Endothelial cell of umbilical vein (primary cell): ENCODE measurements at regions not wholly inside any gene's neighbourhood (a gene's known extent, or its start where the extent isn't known, plus 50 kb on each side); places are given as distances from the start of the nearest gene placed in this dataset.

Experiments used
- BruUV-seq: library from RNA; stranded (reverse); fragments of 400-500 nt; replicated peaks from 2 replicates; lab custom pipeline; 2021; lab: Mats Ljungman, UMichigan
- CTCF ChIA-PET: fragments of 300-600, 350-600 bp; sonication (Branson Sonifier 250); formaldehyde crosslinking; loops from one replicate; lab custom pipeline; 2021; ENCODE audit warnings: antibody characterized with exemption, inconsistent platforms; lab: Charles Lee
- POLR2A ChIA-PET: fragments of 300-600, 350-600 bp; sonication (Branson Sonifier 250); formaldehyde crosslinking; loops from one replicate; lab custom pipeline; 2021; ENCODE audit warnings: antibody characterized with exemption, inconsistent platforms; lab: Charles Lee
- DNase-seq: peaks from one replicate; pipeline ENCODE4 v3.0.0-alpha.2; 2011; ENCODE audit warnings: low read depth, low spot score
- FAIRE-seq: peaks from 2 replicates; lab custom pipeline; 2011; peaks lifted over from hg19 to GRCh38; lab: Jason Lieb, UNC
- H2AFZ ChIP-seq: 2 replicates; pipeline ENCODE4 v1.6.0; 2012; ENCODE audit warnings: low read depth, low read length, control low read depth, inconsistent platforms
- H3K27ac ChIP-seq: 2 replicates; pipeline ENCODE4 v1.5.1; 2011; ENCODE audit warnings: low read depth, mild to moderate bottlenecking, control low read depth, low read length, moderate library complexity; ENCODE audit not compliant: insufficient read depth
- H3K27me3 ChIP-seq, 2 experiments: 2 replicates each; pipeline versions ENCODE4 v1.6.0 to v1.6.1; 2011; ENCODE audit warnings: low read length in 2 of 2, mixed read lengths in 1 of 2; ENCODE audit not compliant: control insufficient read depth in 2 of 2, insufficient read depth in 2 of 2
- H3K36me3 ChIP-seq, 2 experiments: 2 replicates in 1 of 2; 3 replicates in 1 of 2; pipeline ENCODE4 v1.5.1; 2011; ENCODE audit warnings: low read length in 2 of 2, mild to moderate bottlenecking in 1 of 2, moderate library complexity in 1 of 2; ENCODE audit not compliant: control insufficient read depth in 2 of 2, insufficient read depth in 2 of 2; ENCODE audit errors: extremely low read depth in 1 of 2
- H3K4me1 ChIP-seq: 3 replicates; pipeline ENCODE4 v1.5.1; 2011; ENCODE audit warnings: mild to moderate bottlenecking, low read length; ENCODE audit not compliant: control insufficient read depth, insufficient read depth; ENCODE audit errors: extremely low read depth
- H3K4me2 ChIP-seq: 2 replicates; pipeline ENCODE4 v1.6.1; 2011; ENCODE audit warnings: low read length, control low read depth, mixed read lengths; ENCODE audit not compliant: insufficient read depth
- H3K4me3 ChIP-seq, 3 experiments: fragments of 200-600 bp in 1 of 3; sonication (generic), shearing (Covaris generic) in 1 of 3; replicated peaks in 1 of 3; 2 replicates each; pipeline ENCODE4 v1.5.1; 2011 to 2016; ENCODE audit warnings: control low read depth in 3 of 3, low read length in 3 of 3, mild to moderate bottlenecking in 2 of 3, inconsistent platforms in 1 of 3, low read depth in 1 of 3, moderate library complexity in 1 of 3; ENCODE audit not compliant: insufficient read depth in 1 of 3
- H3K79me2 ChIP-seq: 2 replicates; pipeline ENCODE4 v1.6.0; 2012; ENCODE audit warnings: low read length, inconsistent platforms; ENCODE audit not compliant: control insufficient read depth, insufficient read depth
- H3K9ac ChIP-seq: replicated peaks from 2 replicates; pipeline ENCODE3; 2011; ENCODE audit warnings: low read length, control low read depth; ENCODE audit not compliant: insufficient read depth; ENCODE audit errors: extremely low read depth
- H3K9me1 ChIP-seq: replicated peaks from 3 replicates; pipeline ENCODE4 v1.6.0; 2011; ENCODE audit warnings: mild to moderate bottlenecking, low read length; ENCODE audit not compliant: control insufficient read depth, insufficient read depth; ENCODE audit errors: extremely low read depth
- H3K9me3 ChIP-seq: replicated peaks from 2 replicates; pipeline ENCODE4 v1.5.1; 2012; ENCODE audit warnings: low read length, inconsistent platforms; ENCODE audit not compliant: control insufficient read depth, insufficient read depth
- H4K20me1 ChIP-seq: replicated peaks from 2 replicates; pipeline ENCODE3; 2011; ENCODE audit warnings: mild to moderate bottlenecking, low read length; ENCODE audit not compliant: control insufficient read depth, insufficient read depth; ENCODE audit errors: extremely low read depth
- CTCF ChIP-seq, 2 donors: IDR thresholded peaks; 1 replicate in 1 of 2; 2 replicates in 1 of 2; pipeline ENCODE4 v1.5.1; 2011; ENCODE audit warnings: low read length in 2 of 2, mild to moderate bottlenecking in 2 of 2, moderate library complexity in 2 of 2, control low read depth in 1 of 2, inconsistent platforms in 1 of 2, low read depth in 1 of 2; ENCODE audit not compliant: insufficient read depth in 1 of 2; ENCODE audit errors: extremely low read depth in 1 of 2
- EZH2 ChIP-seq: IDR thresholded peaks from 2 replicates; pipeline ENCODE4 v1.6.1; 2012; ENCODE audit warnings: borderline replicate concordance, low read depth, mild to moderate bottlenecking, moderate library complexity, low read length, inconsistent platforms; ENCODE audit not compliant: severe bottlenecking
- FOS ChIP-seq: IDR thresholded peaks from 2 replicates; pipeline ENCODE4 v1.6.1; 2011; ENCODE audit warnings: mild to moderate bottlenecking, low read length, moderate library complexity, borderline replicate concordance; ENCODE audit not compliant: insufficient read depth
- GATA2 ChIP-seq: IDR thresholded peaks from 2 replicates; pipeline ENCODE4 v1.7.0; 2011; ENCODE audit warnings: low read depth, mild to moderate bottlenecking, moderate library complexity, mixed read lengths, low read length; ENCODE audit not compliant: insufficient read length, insufficient read depth
- JUN ChIP-seq: IDR thresholded peaks from 2 replicates; pipeline ENCODE4 v1.6.1; 2011; ENCODE audit warnings: borderline replicate concordance, low read depth; ENCODE audit not compliant: insufficient read length, insufficient read depth
- MAX ChIP-seq: IDR thresholded peaks from 2 replicates; pipeline ENCODE4 v1.6.1; 2011; ENCODE audit not compliant: insufficient read depth, insufficient read length
- MYC ChIP-seq: IDR thresholded peaks from one replicate; pipeline ENCODE4 v1.6.1; 2011; ENCODE audit warnings: mild to moderate bottlenecking, low read depth, low read length
- POLR2A ChIP-seq: IDR thresholded peaks from 2 replicates; pipeline ENCODE4 v1.6.1; 2012; ENCODE audit warnings: low read depth, mild to moderate bottlenecking, control low read depth, low read length
- POLR2AphosphoS5 ChIP-seq: IDR thresholded peaks from 2 replicates; pipeline ENCODE4 v1.6.1; 2012; ENCODE audit warnings: low read depth, mild to moderate bottlenecking, control low read depth, low read length, moderate library complexity; ENCODE audit not compliant: insufficient read depth
- dilution Hi-C: fragments of 300-500 bp; cut with MboI; formaldehyde crosslinking; loops from one replicate; pipeline ENCODE4 v1.15.0; 2019; ENCODE audit warnings: low sequenced_read_pairs; ENCODE audit not compliant: extremely low pct_ligation_motif_present
- intact Hi-C: fragments of 100-400 bp; cut with micrococcal nuclease; formaldehyde crosslinking; loops from one replicate; pipeline ENCODE4 v1.10.0; 2022

GRCh38 chr6:135699705-135700104, 151.8 kb upstream of the PDE7B start:
- dilution Hi-C loops = no loop called here
- DNase-seq = no peak
- Histone ChIP-seq H3K36me3 (no peaks in the 10 kb centered on the region), H3K79me2 (no peaks in the 10 kb centered on the region), H3K4me1 (no peaks in the 10 kb centered on the region), H3K4me3 (no peak overlapping the region), H3K9ac (no peak overlapping the region), H4K20me1 (no peaks in the 10 kb centered on the region), H3K27me3 (no peaks in the 10 kb centered on the region), H3K27ac (no peak overlapping the region), H3K9me3 (no peaks in the 10 kb centered on the region), H3K4me2 (no peak overlapping the region), H2AFZ (no peak overlapping the region), H3K9me1 (no peaks in the 10 kb centered on the region)
- no TSS peak for BruUV-seq
- no peak for TF ChIP-seq MYC
- no peak for TF ChIP-seq POLR2AphosphoS5
- no peak for TF ChIP-seq JUN
- TF ChIP-seq CTCF (IDR thresholded peaks at IDR 0.05; ENCODE audit: extremely low read depth in 1 of 2, insufficient read depth in 1 of 2, low read depth in 1 of 2, low read length in 2 of 2) = no peak
- TF ChIP-seq EZH2 = no peak
- TF ChIP-seq GATA2 = no peak
- TF ChIP-seq FOS = no peak
- no peak for TF ChIP-seq POLR2A
- no peak for TF ChIP-seq MAX
- CTCF ChIA-PET = no interaction called here
- POLR2A ChIA-PET = no interaction called here
- no peak for FAIRE-seq
- intact Hi-C loops = no loop called here
